T-cell (primary cell): ENCODE measurements at regions not wholly inside any gene's neighbourhood (a gene's known extent, or its start where the extent isn't known, plus 50 kb on each side); places are given as distances from the start of the nearest gene placed in this dataset.

Experiments
- ATAC-seq, 4 experiments: fragments of 200-7000 bp in 3 of 4; fragments of 150-1000 bp in 1 of 4; cut with Tn5 transposase; replicated peaks in 1 of 4; 1 replicate in 3 of 4; 2 replicates in 1 of 4; pipeline ENCODE4 v1.10.0; 2021; ENCODE audit warnings: moderate library complexity in 3 of 4, mild to moderate bottlenecking in 2 of 4, moderate number of reproducible peaks in 1 of 4
- CTCF ChIA-PET, 2 donors: fragments of 300-600 bp; sonication (Branson Sonifier 250); formaldehyde crosslinking; loops; one replicate each; lab custom pipeline; 2022; ENCODE audit warnings: antibody characterized with exemption in 2 of 2; lab: Charles Lee
- POLR2A ChIA-PET, 2 donors: fragments of 300-600 bp; sonication (Branson Sonifier 250); formaldehyde crosslinking; loops; one replicate each; lab custom pipeline; 2022; ENCODE audit warnings: antibody characterized with exemption in 2 of 2; lab: Charles Lee
- DNase-seq, 35 experiments: peaks; one replicate each; pipeline versions ENCODE4 v3.0.0 to v3.0.0-alpha.2; 2013 to 2023
- H3K27ac ChIP-seq: one replicate; pipeline ENCODE4 v1.5.1; 2013; ENCODE audit warnings: low read length
- H3K27me3 ChIP-seq, 2 experiments: replicated peaks in 1 of 2; 1 replicate in 1 of 2; 2 replicates in 1 of 2; pipeline versions ENCODE4 v1.6.1 to v1.7.0; 2013; ENCODE audit warnings: low read length in 1 of 2, mixed read lengths in 1 of 2; ENCODE audit not compliant: control insufficient read depth in 2 of 2, insufficient read depth in 2 of 2; ENCODE audit errors: extremely low read depth in 1 of 2
- H3K36me3 ChIP-seq, 2 donors: 1 replicate in 1 of 2; 2 replicates in 1 of 2; pipeline versions ENCODE4 v1.6.1 to v1.7.0; 2013; ENCODE audit warnings: low read length in 1 of 2; ENCODE audit not compliant: control insufficient read depth in 2 of 2, insufficient read depth in 1 of 2; ENCODE audit errors: extremely low read depth in 1 of 2
- H3K4me1 ChIP-seq, 2 experiments: 1 replicate in 1 of 2; 2 replicates in 1 of 2; pipeline versions ENCODE4 v1.6.1 to v1.7.0; 2013; ENCODE audit warnings: low read length in 2 of 2, mixed read lengths in 1 of 2; ENCODE audit not compliant: insufficient read depth in 2 of 2, control insufficient read depth in 1 of 2; ENCODE audit errors: extremely low read depth in 1 of 2
- H3K4me3 ChIP-seq, 2 donors: 1 replicate in 1 of 2; 2 replicates in 1 of 2; pipeline versions ENCODE4 v1.5.1 to v1.7.0; 2013; ENCODE audit warnings: mild to moderate bottlenecking in 2 of 2, low read length in 1 of 2, moderate library complexity in 1 of 2; ENCODE audit not compliant: control insufficient read depth in 1 of 2; ENCODE audit errors: extremely low read depth in 1 of 2
- H3K9me3 ChIP-seq: 2 replicates; pipeline ENCODE4 v1.7.0; 2013
- H3K27ac Mint-ChIP-seq, 2 donors: one replicate each; pipeline ENCODE4 v1.8.0; 2020 to 2021; ENCODE audit warnings: mild to moderate bottlenecking in 2 of 2, mixed read lengths in 2 of 2
- H3K27me3 Mint-ChIP-seq, 2 donors: one replicate each; pipeline ENCODE4 v1.8.0; 2021 to 2022; ENCODE audit warnings: mixed read lengths in 2 of 2
- H3K36me3 Mint-ChIP-seq: one replicate; pipeline ENCODE4 v1.8.0; 2021; ENCODE audit warnings: mixed read lengths
- H3K4me1 Mint-ChIP-seq, 3 donors: one replicate each; pipeline ENCODE4 v1.8.0; 2020 to 2022; ENCODE audit warnings: mixed read lengths in 3 of 3, mild to moderate bottlenecking in 1 of 3
- H3K4me3 Mint-ChIP-seq, 3 donors: one replicate each; pipeline ENCODE4 v1.8.0; 2020 to 2022; ENCODE audit warnings: mild to moderate bottlenecking in 3 of 3, mixed read lengths in 3 of 3, moderate library complexity in 3 of 3
- H3K9me3 Mint-ChIP-seq, 3 donors: one replicate each; pipeline ENCODE4 v1.8.0; 2020 to 2022; ENCODE audit warnings: mixed read lengths in 3 of 3
- WGBS: methylation state at CpG from one replicate; pipeline ENCODE4 v1.1.5; 2013; ENCODE audit warnings: missing lambda C conversion rate; ENCODE audit not compliant: insufficient coverage; 5-methylcytosine and 5-hydroxymethylcytosine counted together

- H3K9me3 Mint-ChIP-seq = peaks cover 17% of the 10 kb centered on the region in 3 donors
- Histone ChIP-seq H3K36me3 (no peaks in the 10 kb centered on the region), H3K27ac (no peak overlapping the region), H3K27me3 (no peaks in the 10 kb centered on the region), H3K4me1 (no peaks in the 10 kb centered on the region), H3K9me3 (no peaks in the 10 kb centered on the region), H3K4me3 (no peak overlapping the region)
- ChIA-PET CTCF (interaction anchor here in 1 of 2 donors (0.7 kb wide), 1 partner anchor 69 kb away, joined by 3 read pairs; no protein-coding TSS in a partner anchor), POLR2A (no interaction called here)
- H3K4me1 Mint-ChIP-seq = no peaks in the 10 kb centered on the region
- no peaks in the 10 kb centered on the region for H3K27me3 Mint-ChIP-seq
- H3K27ac Mint-ChIP-seq = no peak overlapping the region
- no peak overlapping the region for H3K4me3 Mint-ChIP-seq
- DNase-seq = no peak
- no peak for ATAC-seq
- no peaks in the 10 kb centered on the region for H3K36me3 Mint-ChIP-seq
- WGBS = no CpG with 5 or more reads among the region's 2 CpGs
These were observed 929.3 kb upstream of the SLITRK5 start for GRCh38 chr13:86741762-86742285.

GRCh38 chr13:86757236-86757978 lies 913.8 kb upstream of the SLITRK5 start:
- Mint-ChIP-seq H3K27me3 (no peaks in the 10 kb centered on the region), H3K9me3 (peaks cover 13 to 40% (median 27%) of the 10 kb centered on the region in 3 donors), H3K36me3 (no peaks in the 10 kb centered on the region), H3K27ac (peak overlapping the region; percentile 84 to 85), H3K4me1 (no peaks in the 10 kb centered on the region), H3K4me3 (peak overlapping the region in 2 of 3 donors; percentile 26 to 42)
- ATAC-seq = peak; percentile 50 to 66 (median 60)
- Histone ChIP-seq H3K36me3 (no peaks in the 10 kb centered on the region), H3K4me1 (no peaks in the 10 kb centered on the region), H3K9me3 (no peaks in the 10 kb centered on the region), H3K27me3 (no peaks in the 10 kb centered on the region), H3K4me3 (peak overlapping the region in 1 of 2 donors; percentile 11), H3K27ac (peak overlapping the region; percentile 71)
- POLR2A ChIA-PET = no interaction called here
- DNase-seq = peak in 27 of 35 experiments; percentile 4 to 52 (median 18)
- 73% methylated on average over 6 of the region's 9 CpGs for WGBS
- CTCF ChIA-PET = interaction anchor here in 1 of 2 donors (0.6 kb wide), 1 partner anchor 113 kb away, joined by 3 read pairs; no protein-coding TSS in a partner anchor

- DNase-seq = no peak
- no peaks in the 10 kb centered on the region for H3K9me3 ChIP-seq
- Mint-ChIP-seq H3K36me3 (no peaks in the 10 kb centered on the region), H3K9me3 (peaks cover 15 to 48% (median 34%) of the 10 kb centered on the region in 3 donors), H3K27me3 (no peaks in the 10 kb centered on the region), H3K4me1 (no peaks in the 10 kb centered on the region), H3K27ac (peak overlapping the region in 1 of 2 donors; percentile 64), H3K4me3 (peak overlapping the region in 1 of 3 donors; percentile 31)
- peak overlapping the region; percentile 71 for H3K27ac ChIP-seq
- H3K4me1 ChIP-seq = no peaks in the 10 kb centered on the region
- no peak for ATAC-seq
- CTCF ChIA-PET = no interaction called here
- H3K36me3 ChIP-seq = no peaks in the 10 kb centered on the region
- no peaks in the 10 kb centered on the region for H3K27me3 ChIP-seq
- WGBS = 96% methylated on average over 4 of the region's 4 CpGs
- POLR2A ChIA-PET = no interaction called here
- H3K4me3 ChIP-seq = peak overlapping the region in 1 of 2 donors; percentile 11
These were observed 913.1 kb upstream of the SLITRK5 start for GRCh38 chr13:86758116-86758515.

- Mint-ChIP-seq H3K4me3 (peak overlapping the region in 1 of 3 donors; percentile 22), H3K9me3 (peaks cover 16 to 50% (median 47%) of the 10 kb centered on the region in 3 donors), H3K36me3 (no peaks in the 10 kb centered on the region), H3K27me3 (no peaks in the 10 kb centered on the region), H3K4me1 (no peaks in the 10 kb centered on the region), H3K27ac (peak overlapping the region; percentile 18 to 58)
- Histone ChIP-seq H3K4me3 (no peak overlapping the region), H3K27me3 (no peaks in the 10 kb centered on the region), H3K9me3 (no peaks in the 10 kb centered on the region), H3K27ac (no peak overlapping the region), H3K36me3 (no peaks in the 10 kb centered on the region), H3K4me1 (no peaks in the 10 kb centered on the region)
- POLR2A ChIA-PET = no interaction called here
- DNase-seq = no peak
- WGBS = 76% methylated on average over 5 of the region's 5 CpGs
- peak in 2 of 4 experiments; percentile 17 to 33 for ATAC-seq
- CTCF ChIA-PET = no interaction called here
These were observed 910.6 kb upstream of the SLITRK5 start for GRCh38 chr13:86760620-86761019.

GRCh38 chr13:86765462-86765861 lies 905.7 kb upstream of the SLITRK5 start:
- H3K4me3 Mint-ChIP-seq = no peak overlapping the region
- DNase-seq = peak in 4 of 35 experiments; percentile 2 to 7 (median 5)
- no peaks in the 10 kb centered on the region for H3K27me3 Mint-ChIP-seq
- ChIA-PET POLR2A (no interaction called here), CTCF (no interaction called here)
- Histone ChIP-seq H3K4me3 (no peak overlapping the region), H3K36me3 (no peaks in the 10 kb centered on the region), H3K27me3 (no peaks in the 10 kb centered on the region), H3K27ac (peak overlapping the region; percentile 53), H3K9me3 (peaks cover 3% of the 10 kb centered on the region), H3K4me1 (no peaks in the 10 kb centered on the region)
- no CpG with 5 or more reads among the region's 3 CpGs for WGBS
- no peak overlapping the region for H3K27ac Mint-ChIP-seq
- no peaks in the 10 kb centered on the region for H3K4me1 Mint-ChIP-seq
- H3K36me3 Mint-ChIP-seq = no peaks in the 10 kb centered on the region
- ATAC-seq = peak in 2 of 4 experiments; percentile 29 to 47
- H3K9me3 Mint-ChIP-seq = peaks cover 12 to 41% (median 38%) of the 10 kb centered on the region in 3 donors

GRCh38 chr13:86788616-86789015 lies 882.6 kb upstream of the SLITRK5 start:
- H3K27ac ChIP-seq = no peak overlapping the region
- ChIA-PET CTCF (no interaction called here), POLR2A (no interaction called here)
- no peak overlapping the region for H3K4me3 ChIP-seq
- H3K9me3 ChIP-seq = no peaks in the 10 kb centered on the region
- no peak for ATAC-seq
- H3K4me1 Mint-ChIP-seq = no peaks in the 10 kb centered on the region
- no peaks in the 10 kb centered on the region for H3K36me3 Mint-ChIP-seq
- WGBS = no CpG with 5 or more reads among the region's 2 CpGs
- no peak for DNase-seq
- no peaks in the 10 kb centered on the region for H3K27me3 Mint-ChIP-seq
- H3K27ac Mint-ChIP-seq = no peak overlapping the region
- no peak overlapping the region for H3K4me3 Mint-ChIP-seq
- H3K9me3 Mint-ChIP-seq = peaks cover 2 to 30% (median 19%) of the 10 kb centered on the region in 3 donors
- no peaks in the 10 kb centered on the region for H3K27me3 ChIP-seq
- no peaks in the 10 kb centered on the region for H3K4me1 ChIP-seq
- H3K36me3 ChIP-seq = no peaks in the 10 kb centered on the region
